ENCODE measurements at regions not wholly inside any gene's neighbourhood (a gene's known extent, or its start where the extent isn't known, plus 50 kb on each side); places are given as distances from the start of the nearest gene placed in this dataset.

DNA sequence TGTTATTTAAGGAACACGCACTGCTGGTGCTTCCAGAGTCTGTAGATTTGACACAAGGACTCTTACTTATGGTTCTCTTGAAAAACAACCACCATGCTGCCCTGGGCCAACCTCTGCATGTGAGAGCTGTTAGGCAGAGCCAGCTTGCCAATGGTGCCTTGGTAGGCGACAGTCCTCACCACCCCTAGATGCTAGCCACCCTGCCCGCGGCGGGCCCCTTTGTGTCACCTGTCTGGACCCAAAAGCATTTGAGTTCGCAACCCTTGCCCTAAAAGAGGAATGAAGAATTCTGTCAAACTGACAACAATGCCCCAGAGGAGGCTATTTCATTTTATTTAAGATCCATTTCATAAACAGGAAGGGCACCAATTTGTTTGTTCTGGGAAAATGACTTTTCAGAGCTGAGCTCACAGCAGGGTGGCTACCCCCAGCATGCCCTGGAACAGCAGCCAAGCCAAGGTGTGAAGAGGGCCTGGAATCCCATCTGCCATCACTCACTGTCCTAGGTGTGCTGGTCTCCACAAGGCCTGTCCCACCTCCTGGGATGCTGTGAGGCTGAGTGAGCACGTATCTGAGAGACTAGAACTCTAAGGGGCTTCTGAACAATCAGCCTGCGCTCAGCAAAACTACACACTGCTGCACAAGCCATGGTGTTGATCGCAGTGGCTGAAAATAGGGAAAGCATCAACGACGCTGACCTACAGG is 63.8 kb upstream of the FZD10 start:
- no peak for DNase-seq (ENCODE audit: low read depth in 4 of 4, low spot score in 2 of 4)

DNA sequence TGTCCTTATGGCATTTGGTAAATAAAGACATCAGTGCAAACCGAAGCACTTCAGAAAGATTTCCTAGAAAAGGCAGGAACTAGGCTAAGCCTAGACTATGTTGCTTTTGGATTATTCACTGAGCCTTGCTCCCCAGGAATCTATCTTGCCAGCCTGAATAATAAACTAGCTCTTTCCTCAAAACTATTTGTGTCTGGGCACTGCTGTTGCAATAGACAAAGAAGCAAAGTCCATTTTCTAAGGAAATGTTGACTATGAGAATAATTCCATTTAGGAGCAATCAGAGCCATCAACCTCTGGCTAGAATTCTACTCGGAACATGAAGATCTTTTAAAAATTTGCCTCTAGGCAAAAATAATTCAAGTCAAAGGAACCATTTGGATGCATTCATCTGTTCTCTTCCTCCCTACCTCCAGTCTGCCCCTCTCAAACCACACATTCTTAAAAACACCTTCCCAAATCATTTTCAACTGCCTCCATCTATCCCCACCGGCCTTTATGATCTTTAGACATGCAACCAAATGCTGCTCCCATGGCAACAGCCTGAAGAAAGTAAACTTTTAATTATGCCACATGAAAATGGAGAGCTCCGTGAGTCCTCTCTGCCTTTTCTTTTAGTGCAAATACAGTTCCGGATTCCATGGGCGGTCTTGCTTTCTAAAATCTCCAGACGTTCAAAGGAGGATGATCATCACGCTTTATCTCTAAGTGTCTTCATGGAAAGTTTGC is 61.5 kb upstream of the FZD10 start:
- DNase-seq (ENCODE audit: low read depth in 4 of 4, low spot score in 2 of 4), result no peak

DNA sequence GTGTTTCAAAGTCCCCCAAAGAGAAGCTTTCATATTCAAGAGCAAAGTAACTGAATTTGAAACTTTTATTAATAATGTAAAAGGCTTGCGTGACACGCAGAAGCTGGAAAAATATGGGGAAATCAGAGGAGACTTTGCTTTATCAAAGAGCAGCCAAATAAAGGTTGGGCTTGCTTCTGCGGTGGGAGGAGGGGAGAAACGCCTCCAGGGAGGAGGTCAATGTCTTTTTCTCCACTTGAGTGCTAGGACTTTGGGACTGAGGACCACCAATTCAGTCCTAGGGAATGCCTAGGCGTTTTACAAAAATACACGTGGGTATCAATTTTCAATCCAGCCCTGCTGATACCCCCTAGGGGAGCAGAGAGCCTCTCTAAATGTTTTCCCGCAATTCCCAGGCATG is 60.9 kb upstream of the FZD10 start:
- DNase-seq (ENCODE audit: low read depth in 4 of 4, low spot score in 2 of 4), result no peak

DNA sequence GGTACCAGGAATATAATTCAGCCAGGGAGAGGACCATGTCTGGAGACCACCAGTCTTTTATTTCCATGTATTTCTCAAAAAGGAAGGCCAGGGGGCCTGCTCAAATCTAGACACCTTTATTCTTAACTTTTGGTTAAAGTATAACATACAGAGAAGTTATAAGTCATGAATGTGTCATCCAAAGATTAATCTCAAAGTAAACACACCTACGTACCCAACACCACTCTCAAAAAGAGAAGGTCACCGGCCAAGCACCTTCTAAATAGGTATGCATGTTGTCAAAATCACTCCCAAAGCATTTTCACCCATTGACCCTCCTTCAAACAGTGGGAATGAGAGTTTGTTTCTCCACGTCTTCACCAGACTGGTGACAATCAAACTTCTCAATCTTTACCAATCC is 60.0 kb upstream of the FZD10 start:
- no peak for DNase-seq (ENCODE audit: low read depth in 4 of 4, low spot score in 2 of 4)

GRCh38 chr12:130104571-130105106 is 57.6 kb upstream of the FZD10 start:
- DNase-seq (ENCODE audit: low read depth in 4 of 4, low spot score in 2 of 4), result no peak

GRCh38 chr12:130109062-130109945 is 53.0 kb upstream of the FZD10 start:
- no peak for DNase-seq (ENCODE audit: low read depth in 4 of 4, low spot score in 2 of 4)

- DNase-seq (ENCODE audit: low read depth in 4 of 4, low spot score in 2 of 4), result peak in 1 of 4 donors; percentile 54
These were observed 51.4 kb upstream of the FZD10 start for GRCh38 chr12:130110914-130111313.

DNA sequence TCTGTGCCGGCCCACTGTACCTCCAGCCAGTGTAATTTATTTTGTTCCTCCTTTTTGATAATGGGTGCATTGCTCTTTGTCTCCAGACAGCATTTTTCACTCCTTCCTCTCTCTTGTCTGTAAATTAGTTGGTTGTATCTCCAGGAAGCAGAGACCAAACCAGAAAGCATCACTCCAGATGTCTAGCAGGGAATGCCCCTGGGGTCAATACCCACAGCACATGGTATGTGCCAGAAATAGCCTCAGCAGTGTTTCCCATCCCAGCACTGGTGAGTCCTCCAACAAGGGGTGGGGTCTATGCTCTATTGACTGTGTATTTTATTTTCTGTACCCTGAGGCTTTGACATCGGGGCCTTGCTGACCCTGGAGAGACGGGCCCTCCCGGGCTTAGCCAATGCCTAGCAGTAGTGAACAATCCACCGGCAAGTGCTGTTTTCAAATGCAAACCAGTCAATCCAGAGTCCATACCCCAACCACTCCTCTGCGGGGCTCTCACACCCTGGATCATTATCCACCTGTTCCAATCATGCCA is 50.2 kb upstream of the FZD10 start:
- DNase-seq (ENCODE audit: low read depth in 4 of 4, low spot score in 2 of 4), result no peak
